ENCODE measurements at regions not wholly inside any gene's neighbourhood (a gene's known extent, or its start where the extent isn't known, plus 50 kb on each side); places are given as distances from the start of the nearest gene placed in this dataset.

DNA sequence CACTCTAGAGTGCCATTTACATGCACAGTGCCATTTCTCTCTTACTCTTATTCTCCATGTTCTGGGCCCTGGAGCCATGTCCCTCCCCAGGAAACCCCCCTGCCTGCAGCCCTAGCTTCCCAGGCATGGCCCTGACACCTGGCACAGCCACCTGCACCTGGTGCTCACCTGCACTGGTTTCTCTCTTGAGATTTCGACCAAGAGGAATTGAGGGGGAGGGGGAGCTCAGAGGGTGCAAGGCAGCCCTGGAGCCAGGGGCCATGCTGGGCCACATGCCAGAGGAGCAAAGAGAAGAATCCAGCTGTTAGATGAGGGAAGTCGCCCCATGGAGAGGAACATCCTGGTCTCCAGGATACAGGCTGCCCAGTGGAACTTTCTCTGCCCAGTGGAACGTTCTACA is 65.0 kb upstream of the RAPGEF1 start:
- TF ChIP-seq, protein P1, sequence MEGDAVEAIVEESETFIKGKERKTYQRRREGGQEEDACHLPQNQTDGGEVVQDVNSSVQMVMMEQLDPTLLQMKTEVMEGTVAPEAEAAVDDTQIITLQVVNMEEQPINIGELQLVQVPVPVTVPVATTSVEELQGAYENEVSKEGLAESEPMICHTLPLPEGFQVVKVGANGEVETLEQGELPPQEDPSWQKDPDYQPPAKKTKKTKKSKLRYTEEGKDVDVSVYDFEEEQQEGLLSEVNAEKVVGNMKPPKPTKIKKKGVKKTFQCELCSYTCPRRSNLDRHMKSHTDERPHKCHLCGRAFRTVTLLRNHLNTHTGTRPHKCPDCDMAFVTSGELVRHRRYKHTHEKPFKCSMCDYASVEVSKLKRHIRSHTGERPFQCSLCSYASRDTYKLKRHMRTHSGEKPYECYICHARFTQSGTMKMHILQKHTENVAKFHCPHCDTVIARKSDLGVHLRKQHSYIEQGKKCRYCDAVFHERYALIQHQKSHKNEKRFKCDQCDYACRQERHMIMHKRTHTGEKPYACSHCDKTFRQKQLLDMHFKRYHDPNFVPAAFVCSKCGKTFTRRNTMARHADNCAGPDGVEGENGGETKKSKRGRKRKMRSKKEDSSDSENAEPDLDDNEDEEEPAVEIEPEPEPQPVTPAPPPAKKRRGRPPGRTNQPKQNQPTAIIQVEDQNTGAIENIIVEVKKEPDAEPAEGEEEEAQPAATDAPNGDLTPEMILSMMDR (IDR thresholded peaks at IDR 0.05), result no peak
- no peak for TF ChIP-seq POLR2A (IDR thresholded peaks at IDR 0.05)

All from right lobe of liver (tissue), 4 donors.